HG03066 (cell line): ENCODE measurements at regions not wholly inside any gene's neighbourhood (a gene's known extent, or its start where the extent isn't known, plus 50 kb on each side); places are given as distances from the start of the nearest gene placed in this dataset.
"Not testable (repeated sequence)": the region's sequence is repeated elsewhere in the genome, so short reads cannot be mapped to it uniquely, and the experiment has no call there.

Source experiments
- ATAC-seq: cut with Tn5 transposase; IDR thresholded peaks from one replicate; pipeline ENCODE4 v1.9.1; 2021; ENCODE audit warnings: low read depth; ENCODE audit not compliant: unreplicated experiment

- no peak for ATAC-seq
These were observed 115.3 kb downstream of the LTN1 start for GRCh38 chr21:28877318-28877884.

- no peak for ATAC-seq
These were observed 117.6 kb downstream of the LTN1 start for GRCh38 chr21:28875078-28875477.

GRCh38 chr21:28872218-28872617 lies 120.5 kb downstream of the LTN1 start:
- no peak for ATAC-seq

- no peak for ATAC-seq
These were observed 121.2 kb downstream of the LTN1 start for GRCh38 chr21:28871388-28872010.

- ATAC-seq, result no peak
These were observed 125.3 kb downstream of the LTN1 start for GRCh38 chr21:28867401-28867800.

- ATAC-seq, result no peak
These were observed 127.0 kb downstream of the LTN1 start for GRCh38 chr21:28865488-28866186.

- ATAC-seq, result no peak
These were observed 134.3 kb downstream of the LTN1 start for GRCh38 chr21:28858424-28858823.

- ATAC-seq, result no peak
These were observed 134.9 kb downstream of the LTN1 start for GRCh38 chr21:28857752-28858151.

GRCh38 chr21:28856588-28857250 lies 136.0 kb downstream of the LTN1 start:
- no peak for ATAC-seq

- no peak for ATAC-seq
These were observed 140.0 kb downstream of the LTN1 start for GRCh38 chr21:28852706-28853105.

GRCh38 chr21:28851645-28852044 lies 141.0 kb downstream of the LTN1 start:
- ATAC-seq, result no peak

- not testable (repeated sequence) for ATAC-seq
These were observed 153.4 kb downstream of the LTN1 start for GRCh38 chr21:28839237-28839636.

GRCh38 chr21:28837426-28837825 lies 155.3 kb downstream of the LTN1 start:
- not testable (repeated sequence) for ATAC-seq

- ATAC-seq, result not testable (repeated sequence)
These were observed 156.1 kb downstream of the LTN1 start for GRCh38 chr21:28836588-28836987.

- no peak for ATAC-seq
These were observed 158.1 kb downstream of the LTN1 start for GRCh38 chr21:28834335-28835238.

GRCh38 chr21:28833609-28834008 lies 159.1 kb downstream of the LTN1 start:
- ATAC-seq, result no peak

GRCh38 chr21:28833182-28833581 lies 159.5 kb downstream of the LTN1 start:
- ATAC-seq, result no peak

GRCh38 chr21:28832715-28833061 lies 160.0 kb downstream of the LTN1 start:
- no peak for ATAC-seq

- ATAC-seq, result no peak
These were observed 160.5 kb downstream of the LTN1 start for GRCh38 chr21:28832013-28832714.

GRCh38 chr21:28828981-28829380 lies 163.7 kb downstream of the LTN1 start:
- ATAC-seq, result no peak
